ENCODE measurements at regions not wholly inside any gene's neighbourhood (a gene's known extent, or its start where the extent isn't known, plus 50 kb on each side); places are given as distances from the start of the nearest gene placed in this dataset.

DNA sequence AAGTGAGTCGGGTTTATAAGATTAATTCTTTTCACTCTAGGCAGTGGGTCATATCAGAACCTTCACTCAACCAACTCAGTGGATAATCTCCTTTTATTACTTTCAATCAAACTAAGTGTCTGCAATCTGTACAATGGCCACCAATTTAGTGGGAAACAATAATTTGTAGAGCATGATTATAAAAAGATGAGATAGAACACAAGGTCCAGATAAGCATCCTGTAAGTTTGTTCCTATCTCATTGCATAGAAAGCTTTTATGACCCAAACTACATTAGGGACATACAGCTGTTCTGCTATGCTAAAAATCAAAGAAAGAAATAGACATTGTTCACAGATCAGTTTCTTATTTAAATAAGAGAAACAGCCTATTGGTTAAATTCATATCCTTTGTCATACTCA is 341.4 kb upstream of the PSMD7 start:
- TF ChIP-seq, protein P1, sequence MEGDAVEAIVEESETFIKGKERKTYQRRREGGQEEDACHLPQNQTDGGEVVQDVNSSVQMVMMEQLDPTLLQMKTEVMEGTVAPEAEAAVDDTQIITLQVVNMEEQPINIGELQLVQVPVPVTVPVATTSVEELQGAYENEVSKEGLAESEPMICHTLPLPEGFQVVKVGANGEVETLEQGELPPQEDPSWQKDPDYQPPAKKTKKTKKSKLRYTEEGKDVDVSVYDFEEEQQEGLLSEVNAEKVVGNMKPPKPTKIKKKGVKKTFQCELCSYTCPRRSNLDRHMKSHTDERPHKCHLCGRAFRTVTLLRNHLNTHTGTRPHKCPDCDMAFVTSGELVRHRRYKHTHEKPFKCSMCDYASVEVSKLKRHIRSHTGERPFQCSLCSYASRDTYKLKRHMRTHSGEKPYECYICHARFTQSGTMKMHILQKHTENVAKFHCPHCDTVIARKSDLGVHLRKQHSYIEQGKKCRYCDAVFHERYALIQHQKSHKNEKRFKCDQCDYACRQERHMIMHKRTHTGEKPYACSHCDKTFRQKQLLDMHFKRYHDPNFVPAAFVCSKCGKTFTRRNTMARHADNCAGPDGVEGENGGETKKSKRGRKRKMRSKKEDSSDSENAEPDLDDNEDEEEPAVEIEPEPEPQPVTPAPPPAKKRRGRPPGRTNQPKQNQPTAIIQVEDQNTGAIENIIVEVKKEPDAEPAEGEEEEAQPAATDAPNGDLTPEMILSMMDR (conservative IDR thresholded peaks at IDR 0.05; ENCODE audit: low read depth, low read length): no peak
- TF ChIP-seq USF2 (IDR thresholded peaks at IDR 0.05; ENCODE audit: low read depth, low read length): no peak
- no peak for TF ChIP-seq RAD21 (IDR thresholded peaks at IDR 0.05; ENCODE audit: low read length)
- TF ChIP-seq RFX5 (IDR thresholded peaks at IDR 0.05; ENCODE audit: low read depth, low read length): no peak
- TF ChIP-seq POLR2A (IDR thresholded peaks at IDR 0.05; ENCODE audit: low read depth, low read length): no peak
- TF ChIP-seq RCOR1 (IDR thresholded peaks at IDR 0.05; ENCODE audit: insufficient replicate concordance, low read length): no peak
- no peak for TF ChIP-seq CHD1 (IDR thresholded peaks at IDR 0.05; ENCODE audit: low read depth, low read length)
- TF ChIP-seq ELK1 (IDR thresholded peaks at IDR 0.05; ENCODE audit: borderline replicate concordance, low read depth, low read length): no peak
